HG02642 (cell line): ENCODE measurements at regions not wholly inside any gene's neighbourhood (a gene's known extent, or its start where the extent isn't known, plus 50 kb on each side); places are given as distances from the start of the nearest gene placed in this dataset.

ENCODE experiments used
- ATAC-seq: cut with Tn5 transposase; IDR thresholded peaks from one replicate; pipeline ENCODE4 v1.9.1; 2021; ENCODE audit warnings: mild to moderate bottlenecking; ENCODE audit not compliant: unreplicated experiment, poor library complexity

DNA sequence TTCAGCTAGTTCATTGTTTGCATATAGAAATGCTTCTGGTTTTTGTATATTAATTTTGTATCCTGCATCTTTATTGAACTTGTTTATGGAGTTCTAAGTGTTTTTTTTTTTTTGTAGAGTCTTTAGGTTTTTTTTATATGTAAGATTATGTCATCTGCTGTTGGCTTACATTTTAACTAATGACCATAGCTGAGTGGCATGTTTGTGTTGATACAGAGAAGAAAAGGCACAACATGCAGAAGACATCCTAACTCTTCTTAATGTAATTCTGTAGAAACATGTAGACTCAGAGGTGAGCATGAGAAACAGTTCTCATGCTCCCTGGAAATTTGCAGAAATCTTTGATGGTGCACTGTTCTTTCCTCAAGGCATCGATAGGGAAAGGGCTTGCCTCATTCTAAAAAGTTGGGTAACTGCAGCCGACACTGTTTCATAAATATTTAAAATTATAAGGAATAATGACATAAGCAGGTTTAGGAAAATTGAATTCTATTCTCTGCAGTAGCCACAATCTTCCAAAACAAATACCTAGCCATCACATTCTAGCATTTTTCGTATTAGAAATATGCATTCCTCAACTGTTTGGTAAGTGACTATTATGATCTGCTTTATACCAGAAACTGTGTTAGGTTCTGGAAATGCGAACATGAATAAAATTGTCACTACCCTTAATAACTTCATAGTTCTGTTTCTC lies 499.6 kb upstream of the KCNMB2 start:
- no peak for ATAC-seq

DNA sequence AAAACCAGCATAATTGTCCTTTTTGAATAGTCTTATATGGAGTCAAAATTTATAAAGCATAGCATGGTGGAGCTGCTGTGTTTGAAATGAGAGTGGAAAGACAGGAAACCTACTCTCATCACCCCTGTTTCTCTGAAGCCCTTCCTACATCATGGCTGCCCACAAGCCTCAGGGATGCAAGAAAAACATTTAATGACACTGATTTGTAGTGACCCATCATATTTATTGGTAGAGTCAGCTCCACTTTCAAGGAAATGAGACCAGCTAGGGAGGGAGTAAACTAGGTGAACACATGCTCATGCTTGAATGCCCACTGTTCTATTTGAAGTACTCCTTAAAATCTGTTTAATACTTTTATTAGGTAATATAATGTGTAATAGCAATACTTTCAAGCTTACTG lies 494.3 kb upstream of the KCNMB2 start:
- no peak for ATAC-seq

DNA sequence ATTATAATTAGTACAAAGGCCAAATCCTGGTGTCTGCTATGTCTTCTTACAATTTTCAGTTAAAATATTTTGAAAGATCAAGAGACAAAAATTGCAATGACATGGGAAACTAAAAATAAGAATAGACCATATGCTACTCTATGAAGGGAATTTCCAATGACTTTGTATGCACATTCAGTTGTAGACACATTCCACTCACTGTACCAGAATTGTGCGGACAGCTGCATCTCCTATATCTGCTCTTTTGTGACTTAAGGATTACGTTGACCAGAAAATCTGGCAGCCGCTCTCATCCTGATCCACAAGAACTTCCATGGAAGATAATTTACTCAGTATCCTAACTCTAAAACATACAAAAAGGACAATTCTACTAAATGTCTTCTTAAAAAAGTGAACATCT lies 493.9 kb upstream of the KCNMB2 start:
- ATAC-seq, result no peak

DNA sequence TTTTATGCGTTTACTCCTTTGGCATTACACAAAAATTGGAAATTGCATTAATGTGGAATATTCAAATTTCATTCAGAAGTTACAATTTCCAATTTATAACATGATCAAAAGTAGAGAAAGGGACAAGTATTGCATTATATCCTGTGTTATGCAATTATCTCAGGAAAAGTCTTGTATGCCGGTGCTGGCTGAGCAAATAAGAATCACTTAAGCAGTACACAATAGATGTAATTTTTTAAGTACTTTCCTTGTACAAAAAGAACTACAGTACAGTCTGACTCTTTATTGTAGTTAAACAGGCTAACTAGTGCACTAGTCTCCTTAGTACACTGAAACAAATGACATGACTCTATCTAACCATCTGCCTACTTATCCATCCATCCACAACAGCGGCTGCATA lies 493.2 kb upstream of the KCNMB2 start:
- ATAC-seq, result no peak

DNA sequence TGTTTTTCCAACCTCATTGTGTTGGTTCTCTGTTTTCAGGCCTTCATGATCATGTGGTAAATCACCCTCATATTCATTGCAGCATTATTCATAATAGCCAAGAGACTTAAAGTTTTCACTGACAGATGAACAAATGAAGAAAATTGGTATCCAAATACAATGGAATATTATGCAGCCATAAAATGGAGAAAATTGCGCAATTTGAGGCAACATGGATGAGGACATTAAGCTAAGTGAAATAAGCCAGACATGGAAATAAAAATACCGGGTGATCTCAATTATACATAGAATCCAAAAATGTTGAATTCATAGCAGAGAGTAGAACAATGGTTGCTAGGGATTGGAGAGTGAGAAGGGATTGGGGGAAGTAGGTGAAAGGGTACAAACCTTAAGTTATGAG lies 491.9 kb upstream of the KCNMB2 start:
- no peak for ATAC-seq

DNA sequence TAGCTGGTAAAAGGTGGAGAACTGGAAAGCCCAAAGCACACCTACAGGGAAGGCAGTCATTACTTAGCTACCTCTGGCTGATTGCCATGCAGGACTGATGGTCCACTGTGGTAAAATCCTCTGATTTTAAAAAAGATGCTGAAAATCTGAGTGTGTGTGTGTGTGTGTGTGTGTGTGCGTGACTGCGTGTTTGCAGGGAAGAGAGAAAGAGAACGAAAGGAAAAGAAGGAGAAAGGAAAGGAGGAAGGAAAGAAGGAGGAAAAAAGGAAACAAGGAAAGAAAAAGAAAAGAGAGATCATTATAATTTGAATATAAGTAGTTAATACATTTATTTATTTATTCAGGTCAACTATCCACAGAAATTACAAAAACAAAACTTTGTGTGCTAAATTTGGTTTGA lies 488.7 kb upstream of the KCNMB2 start:
- no peak for ATAC-seq

DNA sequence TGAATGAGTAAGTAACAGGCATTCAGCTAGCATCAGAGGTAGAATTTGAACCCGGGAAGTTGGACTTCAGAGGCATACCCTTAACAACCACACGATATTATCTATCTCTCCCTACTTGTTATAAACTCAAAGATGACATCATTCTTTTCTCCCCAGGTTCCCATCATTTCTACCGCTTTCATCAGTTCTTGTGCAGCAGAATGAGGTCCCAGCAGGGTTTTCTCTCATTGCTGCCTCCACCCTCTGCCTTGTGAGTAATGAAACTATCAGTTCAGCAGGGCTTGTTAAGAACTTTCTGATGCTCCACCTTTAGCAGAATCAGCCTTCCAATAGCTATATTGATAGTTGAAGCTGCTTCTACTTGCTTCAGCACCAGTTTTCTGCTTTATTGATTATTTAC lies 487.5 kb upstream of the KCNMB2 start:
- no peak for ATAC-seq

DNA sequence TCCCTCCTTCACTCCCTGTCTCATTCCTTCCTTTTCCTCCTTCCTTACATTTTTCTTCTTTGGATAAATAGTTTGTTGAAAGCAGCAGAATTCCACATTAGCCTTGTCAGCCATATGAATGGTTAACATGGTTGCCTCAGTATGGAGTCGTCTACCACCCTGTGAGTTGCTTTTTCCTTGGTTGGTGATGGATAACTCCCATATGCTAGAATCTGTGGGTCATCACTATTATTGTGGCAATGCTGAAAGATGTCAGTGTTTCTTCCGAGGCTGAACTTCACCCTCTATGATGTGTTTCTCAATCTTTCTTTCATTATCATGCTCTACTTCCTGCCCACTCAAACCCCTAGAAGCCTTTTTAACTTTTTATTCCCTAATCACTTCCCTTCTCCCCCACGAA lies 481.8 kb upstream of the KCNMB2 start:
- no peak for ATAC-seq

DNA sequence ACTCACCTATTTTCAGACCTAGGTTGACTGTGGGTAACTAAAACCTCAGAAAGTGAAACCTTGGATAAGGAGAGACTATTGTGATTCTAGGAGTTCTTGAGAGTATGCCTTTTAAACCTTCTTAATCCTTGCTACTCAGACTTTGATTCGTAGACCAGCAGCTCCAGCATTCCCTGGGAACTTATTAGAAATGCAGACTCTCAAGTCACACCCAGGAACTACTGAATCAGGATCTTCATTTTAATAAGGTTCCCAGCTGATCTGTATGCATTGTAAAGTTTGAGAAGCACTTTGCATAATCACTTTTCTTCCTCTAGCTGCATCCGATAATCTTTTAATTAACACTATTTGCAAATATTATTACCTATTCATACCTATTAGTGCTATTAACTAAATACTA lies 480.3 kb upstream of the KCNMB2 start:
- ATAC-seq, result no peak

DNA sequence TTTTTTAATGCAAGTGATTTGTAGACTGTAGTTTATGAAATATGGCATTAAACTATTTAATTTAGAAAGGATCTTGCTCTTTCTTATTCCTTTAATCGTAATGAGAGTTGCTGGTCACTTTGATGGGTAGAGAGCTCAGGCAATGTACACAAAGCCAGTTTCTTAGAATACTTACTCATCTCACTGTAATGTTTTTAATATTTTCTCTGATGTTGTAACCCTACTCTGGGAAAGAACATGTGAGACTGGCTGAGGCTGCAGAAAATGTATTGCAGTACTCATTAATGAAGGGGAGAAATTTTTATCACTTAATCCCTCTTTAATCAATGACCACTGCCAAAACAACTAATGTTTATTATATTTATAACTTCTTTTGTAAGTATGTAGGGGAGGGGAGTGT lies 479.4 kb upstream of the KCNMB2 start:
- no peak for ATAC-seq

DNA sequence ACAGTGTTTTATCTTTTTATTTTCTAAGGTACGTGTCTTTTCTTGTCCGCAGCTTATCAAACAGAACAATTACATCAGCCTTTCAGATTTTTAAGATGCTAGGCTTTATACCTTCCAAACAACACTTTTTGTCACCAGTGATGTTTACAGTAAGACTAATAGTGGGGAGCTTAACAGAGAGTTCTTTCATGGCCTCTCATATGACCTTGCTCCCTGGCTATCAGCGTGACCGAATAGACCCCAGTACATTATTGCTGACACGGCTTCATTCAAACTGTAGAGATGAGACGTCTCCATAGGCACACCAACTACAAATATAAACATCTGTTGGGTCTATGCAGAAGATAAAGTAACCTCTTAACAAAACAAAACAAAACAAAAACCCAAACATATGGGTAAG lies 477.6 kb upstream of the KCNMB2 start:
- no peak for ATAC-seq

DNA sequence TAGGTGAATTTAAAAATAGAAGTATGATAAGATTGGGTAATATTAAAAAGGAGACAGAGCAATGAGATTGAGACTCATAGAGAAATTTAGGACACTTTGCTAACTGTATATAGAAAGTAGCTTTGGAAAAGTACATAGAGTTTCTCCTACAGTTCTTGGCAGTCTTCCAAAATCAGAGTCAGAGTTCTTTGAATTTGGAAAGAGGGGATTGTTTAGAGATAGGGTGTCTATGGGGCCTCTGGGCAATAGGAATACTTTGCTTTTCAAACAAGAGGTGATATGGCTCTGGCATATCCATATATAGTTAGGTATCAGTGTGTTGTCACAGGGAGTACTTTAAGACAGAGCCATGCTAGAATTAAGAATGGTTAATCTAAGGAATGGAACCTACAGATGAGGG lies 477.1 kb upstream of the KCNMB2 start:
- ATAC-seq, result no peak

DNA sequence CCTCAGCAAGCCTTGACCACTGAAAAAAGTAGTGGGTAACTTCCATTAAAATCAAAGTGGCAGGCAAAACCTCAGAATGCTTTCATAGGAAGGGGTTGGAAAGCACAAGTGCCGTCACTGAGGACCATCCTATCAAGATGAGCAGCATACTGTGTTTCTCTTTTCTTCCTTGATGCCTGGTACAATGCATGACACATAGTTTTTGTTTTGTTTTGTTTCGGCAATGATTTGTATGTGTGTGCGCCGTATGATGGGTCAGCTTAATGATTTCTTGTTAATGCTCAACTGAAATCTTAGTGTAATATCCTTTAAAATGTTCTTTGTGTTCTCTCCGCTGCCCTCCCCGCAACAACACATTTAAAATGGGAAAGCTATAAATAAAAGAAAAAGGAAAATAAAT lies 476.4 kb upstream of the KCNMB2 start:
- no peak for ATAC-seq

DNA sequence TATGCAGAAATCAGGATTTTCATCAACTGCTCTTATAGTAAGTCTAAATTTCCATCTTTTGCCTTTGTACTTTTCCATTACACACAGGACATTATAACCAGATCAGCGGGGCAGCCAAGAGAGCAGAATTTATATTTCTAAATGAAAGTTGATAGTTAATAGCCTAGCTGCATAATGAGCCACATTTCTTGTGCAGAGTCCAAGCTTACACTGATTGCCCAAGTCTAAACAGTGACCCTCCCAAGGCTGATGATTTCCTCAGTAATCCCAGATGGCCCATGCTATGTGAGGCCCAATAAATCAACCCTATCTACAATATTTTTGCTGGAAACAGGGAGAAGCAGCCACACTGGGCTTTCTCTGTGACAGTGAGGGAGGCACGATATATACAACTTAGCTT lies 475.8 kb upstream of the KCNMB2 start:
- no peak for ATAC-seq

DNA sequence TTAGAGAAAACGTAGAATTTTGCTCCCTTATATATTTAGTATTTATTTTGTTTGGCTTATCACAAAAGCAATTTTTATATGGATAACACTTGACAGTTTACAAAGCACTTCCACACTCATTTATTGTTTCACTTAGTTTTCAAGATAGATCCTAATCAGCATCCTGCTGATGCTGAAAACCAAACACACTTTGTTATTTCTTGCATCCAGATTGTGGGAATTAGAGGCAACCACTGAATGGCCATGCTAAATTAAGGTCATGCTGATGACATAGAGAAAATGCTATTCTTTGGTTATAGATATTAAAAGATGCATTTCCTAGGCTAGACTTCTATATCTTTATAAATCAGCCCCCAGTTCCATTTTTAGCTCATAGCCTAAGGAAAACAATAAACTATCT lies 474.1 kb upstream of the KCNMB2 start:
- no peak for ATAC-seq

DNA sequence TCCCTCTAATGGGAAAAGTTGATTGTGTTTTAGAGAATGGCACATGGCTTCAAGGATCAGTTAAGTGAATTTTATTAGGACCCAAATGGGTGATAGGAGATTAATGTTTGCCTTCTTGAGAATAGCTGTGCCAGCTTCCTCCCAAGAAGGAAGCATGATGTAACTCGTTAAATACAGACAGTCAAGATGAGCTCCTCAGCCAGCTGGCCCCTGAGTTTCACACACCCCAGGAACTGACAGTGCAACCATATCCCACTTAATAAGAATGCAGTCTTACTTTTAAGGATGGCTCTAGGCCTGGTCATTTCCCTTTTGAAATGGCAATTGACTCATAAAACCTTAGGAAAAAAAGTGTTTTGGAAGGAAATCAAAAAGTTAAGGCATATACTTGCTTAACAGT lies 472.8 kb upstream of the KCNMB2 start:
- ATAC-seq, result no peak

DNA sequence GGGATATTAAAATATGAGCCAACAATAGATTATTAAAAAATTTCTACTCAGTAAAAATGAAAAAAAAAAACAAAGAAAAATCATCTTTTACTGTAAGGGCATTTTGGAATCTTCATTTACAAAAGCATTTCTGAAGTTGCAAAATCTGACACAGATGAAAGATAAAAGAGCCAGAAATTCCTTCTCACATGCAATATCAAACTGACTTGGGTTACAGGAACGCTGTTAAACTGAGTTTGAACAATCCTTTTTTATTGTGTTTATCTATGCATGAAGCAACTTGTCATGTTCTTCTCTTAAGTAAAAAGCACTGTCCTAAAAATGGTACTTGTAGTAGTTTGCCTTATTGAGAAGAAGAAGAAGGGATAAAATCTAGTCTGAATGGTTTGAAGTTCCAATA lies 468.5 kb upstream of the KCNMB2 start:
- no peak for ATAC-seq

DNA sequence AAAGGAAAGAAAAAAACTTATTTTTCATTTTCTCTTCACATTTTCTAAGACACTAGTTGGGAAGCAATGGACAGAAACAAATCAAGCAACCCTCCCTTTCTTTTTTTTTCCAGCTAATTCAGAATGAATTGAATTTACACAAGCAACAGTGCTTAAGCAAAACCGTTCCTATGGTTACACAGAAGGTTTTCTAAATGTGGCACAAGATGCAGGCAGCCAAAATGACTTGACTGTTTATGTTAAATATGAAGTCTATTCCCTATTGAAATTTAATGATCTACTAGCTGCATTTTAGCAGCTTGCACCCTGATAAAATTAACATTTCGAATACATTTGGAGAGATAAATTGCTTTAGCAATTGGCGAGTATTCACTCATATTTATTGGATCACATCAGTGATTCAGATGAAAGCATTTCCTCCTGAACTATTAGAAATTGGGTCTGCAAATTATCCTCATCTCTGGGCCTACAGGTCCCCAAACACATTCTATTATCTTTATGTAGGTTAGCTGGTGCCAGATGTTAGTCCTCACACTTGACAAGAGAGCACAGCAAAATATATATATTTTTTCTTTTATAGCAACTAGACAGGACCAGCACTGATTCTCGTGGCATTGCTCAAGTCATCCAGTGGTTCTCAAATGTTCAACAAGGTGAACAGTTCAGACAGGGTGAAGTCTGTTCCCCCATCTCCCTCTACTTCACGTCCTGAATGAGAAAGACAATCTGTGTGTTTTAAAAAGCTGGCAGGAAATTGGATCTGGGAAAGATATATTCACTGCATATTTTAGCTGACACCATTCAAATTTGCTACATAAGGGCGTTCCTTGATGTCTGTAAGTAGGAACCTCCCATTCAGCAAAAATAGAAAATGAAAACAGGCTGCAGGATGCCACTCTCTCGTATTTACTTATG lies 463.6 kb upstream of the KCNMB2 start:
- ATAC-seq, result no peak

DNA sequence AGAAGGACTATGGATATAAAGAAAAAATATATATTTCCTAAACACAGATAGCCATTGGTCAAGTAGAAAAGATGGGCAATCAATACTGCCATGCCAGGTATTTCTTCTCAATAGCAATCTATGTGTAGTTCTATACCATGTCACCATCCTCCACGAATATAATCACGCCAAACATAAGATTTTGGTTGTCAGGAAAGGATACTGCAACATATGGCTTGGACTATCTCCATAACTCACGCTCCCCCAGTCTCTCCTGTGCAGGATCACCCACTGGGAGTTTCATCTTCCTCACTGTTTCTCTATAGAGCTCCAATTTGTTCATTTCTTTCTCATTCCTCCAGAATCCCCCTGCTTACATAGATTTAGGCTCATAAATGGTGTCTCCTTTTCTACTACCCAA lies 462.9 kb upstream of the KCNMB2 start:
- no peak for ATAC-seq

DNA sequence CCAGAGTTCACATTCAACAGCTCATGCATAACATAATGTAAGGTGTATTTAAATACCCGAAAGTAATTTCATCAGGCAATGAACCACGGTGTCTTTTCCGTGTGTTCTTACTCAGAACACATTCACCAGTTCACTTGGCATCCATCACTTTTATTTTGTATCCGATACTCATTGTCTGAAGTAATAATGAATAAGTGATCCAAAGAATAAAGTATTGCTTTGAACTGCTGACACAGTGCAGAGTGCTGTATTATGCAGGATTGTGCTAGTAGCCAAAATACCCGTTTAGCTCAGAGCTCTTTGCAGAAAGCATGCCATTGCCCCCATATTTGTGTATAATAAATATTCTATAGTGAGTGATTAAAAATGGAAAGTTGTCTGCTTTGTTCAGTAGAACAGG lies 460.9 kb upstream of the KCNMB2 start:
- no peak for ATAC-seq

DNA sequence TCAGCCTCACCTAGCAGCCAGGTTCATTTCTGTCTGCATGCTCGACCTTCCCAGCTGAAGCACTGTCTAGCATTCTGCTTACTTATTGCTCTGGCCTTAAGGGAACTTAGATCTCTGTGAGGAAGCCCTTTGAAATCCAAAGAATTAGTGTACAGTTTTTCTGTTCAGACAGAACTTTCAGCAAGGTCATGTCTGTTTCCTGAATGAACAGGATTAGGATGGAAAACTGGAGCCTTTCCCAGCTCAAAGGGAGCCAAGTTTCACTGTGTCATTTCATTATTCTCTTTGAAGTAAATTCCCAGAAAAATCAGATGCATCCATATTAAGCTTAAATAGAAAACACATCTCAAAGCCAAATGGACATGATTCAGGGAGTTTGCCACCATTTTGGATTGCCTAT lies 457.3 kb upstream of the KCNMB2 start:
- ATAC-seq, result no peak

DNA sequence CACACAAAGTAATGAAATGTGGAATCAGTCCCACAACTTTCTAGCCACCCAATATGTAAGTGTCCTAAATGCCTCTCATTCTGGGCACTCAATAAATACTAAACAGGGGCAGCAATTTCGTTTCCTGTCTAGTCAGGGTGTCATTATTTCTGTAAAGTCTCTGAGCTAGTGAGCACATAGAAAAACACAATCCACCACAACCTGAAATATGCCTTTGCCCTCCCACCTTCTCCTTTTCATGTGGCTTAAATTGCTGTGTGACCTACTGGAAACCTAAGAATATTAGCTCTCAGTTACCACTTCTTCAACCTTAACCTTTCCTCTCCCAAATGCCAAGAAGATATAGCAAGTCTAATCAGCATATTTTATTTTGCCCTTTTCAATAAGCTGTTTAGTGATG lies 456.3 kb upstream of the KCNMB2 start:
- ATAC-seq, result no peak
